ENCODE measurements at regions not wholly inside any gene's neighbourhood (a gene's known extent, or its start where the extent isn't known, plus 50 kb on each side); places are given as distances from the start of the nearest gene placed in this dataset.
"Not testable (repeated sequence)": the region's sequence is repeated elsewhere in the genome, so short reads cannot be mapped to it uniquely, and the experiment has no call there.

GRCh38 chr3:28575746-28576613 lies 227.4 kb upstream of the AZI2 start:
- intact Hi-C loops (cut with micrococcal nuclease): loop anchor here (5.0 kb wide), 1 partner anchor 864 kb away; no protein-coding TSS in a partner anchor

GRCh38 chr3:28576614-28577200 lies 228.1 kb upstream of the AZI2 start:
- intact Hi-C loops (cut with micrococcal nuclease): loop anchor here (5.0 kb wide), 1 partner anchor 864 kb away; no protein-coding TSS in a partner anchor

- intact Hi-C loops (cut with micrococcal nuclease): loop anchor here (5.0 kb wide), 1 partner anchor 866 kb away; no protein-coding TSS in a partner anchor
Observed at GRCh38 chr3:28577941-28578500, 229.4 kb upstream of the AZI2 start.

DNA sequence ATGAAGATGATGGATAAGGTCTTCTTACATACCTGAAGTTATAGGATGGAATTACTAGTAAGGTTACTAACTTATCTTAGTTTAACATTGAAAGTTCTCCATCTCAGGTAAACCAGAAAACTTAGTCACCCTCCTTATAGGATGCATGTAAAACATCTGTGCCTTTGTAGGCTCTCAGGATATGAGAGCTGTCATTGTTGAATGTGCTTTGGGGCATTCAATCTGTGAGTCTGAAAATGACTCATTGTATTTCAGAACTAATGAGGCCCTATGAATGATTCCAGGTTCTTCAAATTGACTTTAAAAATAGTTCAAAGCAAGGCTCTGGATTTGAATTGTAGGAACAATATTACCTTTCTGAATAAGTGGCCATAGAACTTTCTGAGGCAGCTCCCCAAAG lies 237.7 kb upstream of the AZI2 start:
- intact Hi-C loops (cut with micrococcal nuclease): no loop called here

DNA sequence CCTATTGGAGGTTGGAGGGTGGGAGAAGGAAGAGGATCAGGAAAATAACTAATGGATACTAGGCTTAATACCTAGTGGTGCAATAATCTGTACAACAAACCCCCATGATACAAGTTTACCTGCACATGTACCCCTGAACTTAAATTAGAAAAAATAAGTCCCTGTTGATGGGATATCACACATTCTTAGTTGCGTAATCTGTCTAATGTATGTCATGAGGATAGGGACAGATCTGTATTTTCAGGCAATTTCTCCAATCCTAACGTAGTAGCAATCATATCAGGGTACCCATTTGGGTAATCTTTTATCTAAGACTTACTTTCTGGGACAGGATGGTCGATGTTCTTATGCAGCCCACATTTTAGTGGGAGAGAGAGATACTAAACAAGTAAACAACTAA lies 239.1 kb upstream of the AZI2 start:
- intact Hi-C loops (cut with micrococcal nuclease): no loop called here

DNA sequence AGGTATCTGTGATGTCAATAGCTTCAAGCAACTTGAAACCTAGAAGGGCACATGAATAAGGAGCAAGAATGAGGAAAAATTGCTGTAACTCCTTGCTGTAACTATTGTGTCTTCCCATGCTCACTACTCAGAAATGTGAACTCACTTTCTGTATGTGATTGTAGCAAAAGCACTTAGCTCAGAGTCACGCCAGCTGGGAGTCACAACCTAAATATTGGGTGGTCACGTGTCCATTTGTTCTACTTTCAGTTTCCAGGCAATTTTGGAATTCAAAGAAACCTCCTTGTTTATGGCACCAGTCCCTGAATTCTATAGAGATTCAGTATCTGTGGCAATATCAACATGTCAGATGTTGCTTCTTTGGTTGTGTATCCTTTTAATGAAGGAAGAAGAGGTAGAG lies 241.6 kb upstream of the AZI2 start:
- intact Hi-C loops (cut with micrococcal nuclease): no loop called here

GRCh38 chr3:28590860-28591259 lies 242.2 kb upstream of the AZI2 start:
- intact Hi-C loops (cut with micrococcal nuclease): no loop called here

GRCh38 chr3:28595372-28595771 lies 246.7 kb upstream of the AZI2 start:
- intact Hi-C loops (cut with micrococcal nuclease): no loop called here

DNA sequence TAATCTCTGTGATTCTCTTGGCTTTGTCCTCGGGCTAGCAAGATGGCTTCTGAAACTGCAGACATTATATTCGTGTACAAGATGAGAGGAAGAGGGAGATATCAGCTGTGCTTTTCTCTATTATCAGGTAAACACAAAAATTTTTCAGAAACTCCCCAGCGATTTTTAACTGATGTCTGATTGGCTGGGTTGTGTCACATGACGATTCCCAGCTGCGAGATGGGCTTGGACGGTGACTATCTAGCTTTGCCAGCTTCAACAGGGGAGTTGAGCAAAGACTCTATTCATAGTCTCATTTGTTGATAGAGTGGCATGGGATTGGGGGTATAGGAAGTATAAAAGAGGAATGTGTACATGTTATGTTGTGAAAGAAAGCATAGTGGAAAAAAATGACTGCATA lies 248.8 kb upstream of the AZI2 start:
- intact Hi-C loops (cut with micrococcal nuclease): no loop called here

DNA sequence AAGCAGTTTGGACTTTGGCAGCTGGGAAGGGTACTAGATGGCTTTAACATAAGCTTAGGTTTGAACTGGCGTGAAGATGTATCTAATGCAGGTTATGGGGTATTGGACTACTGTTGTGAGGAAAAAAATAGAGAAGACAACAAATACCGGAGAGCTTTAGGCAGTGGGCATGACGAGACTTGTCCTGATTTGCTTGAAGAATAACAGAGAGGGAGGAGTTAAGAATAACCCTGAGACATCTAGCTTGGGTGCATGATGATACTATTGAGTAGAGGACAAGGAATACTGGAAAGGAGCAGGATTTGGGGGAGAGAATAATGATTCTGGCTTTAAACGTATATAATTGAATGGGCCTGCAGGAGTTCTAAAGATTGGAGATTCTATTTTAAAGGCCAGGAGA lies 249.5 kb upstream of the AZI2 start:
- intact Hi-C loops (cut with micrococcal nuclease): no loop called here

DNA sequence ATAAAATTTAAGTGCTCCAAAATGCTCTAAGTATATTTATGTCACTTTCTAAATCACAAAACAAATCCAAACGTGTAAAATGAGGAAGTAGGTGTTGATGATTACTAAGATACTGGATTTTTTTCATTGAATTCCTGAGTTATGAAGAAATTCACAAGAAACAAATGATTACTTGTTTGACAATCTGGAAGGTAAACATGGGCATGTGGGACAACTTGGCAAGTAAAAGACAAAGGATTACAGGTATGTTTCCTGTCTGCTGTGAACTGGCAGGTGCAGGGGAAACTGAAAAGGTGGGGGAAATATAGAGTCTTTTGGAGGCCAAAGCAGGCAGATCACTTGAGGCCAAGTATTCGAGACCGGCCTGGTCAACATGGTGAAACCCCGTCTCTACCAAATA lies 252.7 kb upstream of the AZI2 start:
- intact Hi-C loops (cut with micrococcal nuclease): no loop called here

GRCh38 chr3:28606283-28606682 lies 257.7 kb upstream of the AZI2 start:
- intact Hi-C loops (cut with micrococcal nuclease): no loop called here

DNA sequence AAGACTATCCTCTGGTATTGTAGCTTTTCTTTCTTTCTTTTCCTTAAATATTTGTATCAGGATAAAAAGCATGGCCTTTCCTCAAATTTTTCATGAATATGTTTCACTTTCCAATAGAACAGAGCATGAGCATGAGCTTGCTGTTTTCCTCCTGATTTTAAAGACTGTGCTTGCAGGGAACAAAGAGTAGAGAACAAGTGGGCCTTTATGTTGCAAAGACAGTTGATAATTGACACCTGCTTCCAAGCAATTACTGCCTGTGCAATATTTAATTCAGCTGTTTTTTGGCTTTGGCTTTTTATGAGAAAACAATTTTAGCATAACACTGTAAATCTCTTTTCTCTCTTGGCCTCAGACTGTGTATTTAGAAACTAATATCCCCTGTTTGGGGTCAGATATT lies 263.6 kb upstream of the AZI2 start:
- intact Hi-C loops (cut with micrococcal nuclease): no loop called here

- intact Hi-C loops (cut with micrococcal nuclease): no loop called here
Observed at GRCh38 chr3:28613511-28614106, 265.0 kb upstream of the AZI2 start.

DNA sequence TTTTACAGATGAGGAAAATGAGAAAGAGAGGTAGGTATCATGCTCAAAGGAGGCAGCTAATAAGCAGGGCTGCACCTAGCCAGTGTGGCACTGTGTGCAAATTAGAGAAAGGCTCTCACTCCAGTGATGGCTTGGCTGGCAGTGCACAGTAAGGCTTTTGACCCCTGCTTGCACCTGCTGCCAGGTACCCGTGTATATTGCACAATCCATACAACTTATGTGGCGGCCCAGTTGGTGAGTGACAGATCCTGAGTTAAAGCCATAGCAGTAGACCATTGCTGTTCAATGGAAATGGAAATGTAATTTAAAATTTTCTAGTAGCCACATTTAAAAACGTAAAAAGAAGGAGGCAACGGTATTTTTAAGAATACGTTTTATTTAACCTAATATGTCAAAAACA lies 266.4 kb upstream of the AZI2 start:
- intact Hi-C loops (cut with micrococcal nuclease): no loop called here

DNA sequence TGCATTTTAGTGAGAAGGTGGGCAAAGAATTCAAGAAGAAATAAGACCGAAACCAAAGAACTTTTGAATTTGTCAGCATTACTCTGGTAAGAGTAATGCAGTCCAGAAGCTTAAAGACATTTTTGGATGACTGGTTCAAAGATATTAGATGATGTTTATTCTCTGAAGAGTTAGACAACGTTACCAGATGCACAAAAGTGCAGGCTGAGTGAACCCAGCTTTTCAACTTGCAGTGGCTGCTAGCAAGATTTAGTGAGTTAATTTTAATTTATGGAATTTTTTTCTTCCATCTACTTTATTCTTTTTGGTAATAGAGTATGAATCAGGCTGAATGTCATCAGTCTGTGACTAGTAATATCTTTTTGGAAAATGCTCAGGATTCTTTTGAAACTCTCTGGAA lies 267.3 kb upstream of the AZI2 start:
- intact Hi-C loops (cut with micrococcal nuclease): no loop called here

DNA sequence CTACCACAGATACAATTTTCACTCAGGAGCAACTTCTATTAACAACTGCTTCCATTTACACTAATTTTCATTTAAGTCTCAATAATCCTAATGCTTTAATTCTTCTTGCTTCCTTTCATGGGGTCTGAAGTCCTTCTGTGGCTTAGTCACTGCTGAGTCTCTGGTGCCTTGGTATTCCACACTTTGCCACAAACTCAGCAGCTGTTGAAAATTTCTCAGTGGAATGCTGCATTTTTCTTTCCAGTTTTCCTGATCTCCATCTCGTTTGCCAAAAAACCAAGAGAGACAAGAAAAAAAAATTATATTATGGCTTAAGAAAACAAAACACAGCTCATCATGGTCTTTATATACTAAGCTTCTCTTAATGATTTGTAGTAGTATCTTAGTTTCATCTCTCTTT lies 269.2 kb upstream of the AZI2 start:
- intact Hi-C loops (cut with micrococcal nuclease): no loop called here

DNA sequence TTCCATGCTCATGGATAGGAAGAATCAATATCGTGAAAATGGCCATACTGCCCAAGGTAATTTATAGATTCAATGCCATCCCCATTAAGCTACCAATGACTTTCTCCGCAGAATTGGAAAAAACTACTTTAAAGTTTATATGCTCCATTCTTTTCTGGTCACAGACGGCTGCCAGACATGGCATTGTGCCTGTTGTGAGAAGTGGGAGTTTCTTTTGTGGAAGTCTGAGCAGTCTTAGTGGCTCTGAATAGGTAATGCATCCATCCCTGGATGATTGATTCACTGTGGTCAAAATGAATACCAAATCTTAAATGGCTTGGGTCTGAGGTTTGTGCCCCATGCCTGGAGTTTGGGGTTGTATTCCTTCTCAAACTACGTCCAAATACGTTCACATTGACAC lies 274.5 kb upstream of the AZI2 start:
- intact Hi-C loops (cut with micrococcal nuclease): no loop called here

DNA sequence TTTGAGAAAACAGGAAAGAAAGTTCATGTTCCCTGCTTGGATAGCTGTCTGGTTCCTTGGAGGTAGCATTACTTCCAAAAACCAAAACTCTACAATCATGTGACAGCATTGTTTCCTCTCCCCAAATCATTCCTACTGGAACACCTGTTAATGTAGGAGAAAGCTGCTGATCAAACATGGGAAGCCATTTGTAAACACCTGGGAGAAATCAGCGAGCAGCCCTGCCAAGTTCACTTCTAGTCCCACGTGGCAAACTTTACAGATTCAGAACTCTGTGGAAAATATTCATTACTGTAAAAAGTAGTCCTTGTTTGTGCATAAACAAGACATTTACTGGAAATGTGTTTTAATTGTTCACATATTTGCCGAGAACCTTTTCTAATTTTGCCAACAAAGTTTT lies 275.5 kb upstream of the AZI2 start:
- intact Hi-C loops (cut with micrococcal nuclease): no loop called here

DNA sequence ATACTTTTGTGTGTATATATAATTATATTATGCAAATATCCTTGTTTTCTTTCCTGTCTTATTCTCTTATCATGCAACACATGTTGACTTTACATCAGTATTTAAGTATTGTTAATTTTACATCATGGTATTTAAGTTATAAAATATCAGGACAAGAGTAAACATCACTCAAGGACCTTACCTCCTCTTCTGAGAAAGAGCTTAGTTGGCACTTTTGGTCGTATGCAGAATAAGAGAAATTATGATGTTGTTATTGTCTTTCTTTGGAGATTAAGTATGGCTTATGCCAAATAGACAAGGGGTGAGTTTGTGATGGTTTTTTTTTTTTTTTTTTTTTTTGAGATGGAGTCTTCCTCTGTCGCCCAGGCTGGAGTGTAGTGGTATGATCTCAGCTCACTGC lies 279.2 kb upstream of the AZI2 start:
- intact Hi-C loops (cut with micrococcal nuclease): not testable (repeated sequence)

GRCh38 chr3:28634019-28634418 lies 285.4 kb upstream of the AZI2 start:
- intact Hi-C loops (cut with micrococcal nuclease): no loop called here

GRCh38 chr3:28637742-28638141 lies 289.1 kb upstream of the AZI2 start:
- intact Hi-C loops (cut with micrococcal nuclease): no loop called here

All from T-helper 1 cell treated with Interleukin-12 subunit alpha and Interleukin-12 subunit beta and Interleukin-4 antibody, amounts not matched to agents 30 ng/mL and 1 ng/mL, for 36 hours (primary cell).